Right ventricle myocardium superior (tissue), 1 donor: ENCODE measurements at regions not wholly inside any gene's neighbourhood (a gene's known extent, or its start where the extent isn't known, plus 50 kb on each side); places are given as distances from the start of the nearest gene placed in this dataset.

Experiments
- ATAC-seq: fragments of 200-7000 bp; cut with Tn5 transposase; one replicate; pipeline ENCODE4 v1.9.1; 2020; ENCODE audit warnings: mild to moderate bottlenecking; ENCODE audit not compliant: poor library complexity
- DNase-seq: peaks from one replicate; pipeline ENCODE4 v3.0.0-alpha.2; 2020
- intact Hi-C: fragments of 100-400 bp; cut with DNase I; formaldehyde crosslinking; loops from one replicate; pipeline ENCODE4 v1.11.2; 2022
- donor health status: DM: no; HTN: yes; CAD: no; lungs with severe emphysema.

GRCh38 chr6:147784371-147784770 lies 275.9 kb downstream of the SAMD5 start:
- intact Hi-C loops: no loop called here

GRCh38 chr6:147787417-147787816 lies 278.9 kb downstream of the SAMD5 start:
- no peak for ATAC-seq
- intact Hi-C loops: no loop called here
- no peak for DNase-seq

More at GRCh38 chr6:147784371-147784770, 275.9 kb downstream of the SAMD5 start:
- no peak for ATAC-seq
- DNase-seq: no peak

- intact Hi-C loops: no loop called here
- DNase-seq (no peak), ATAC-seq (no peak)
These were observed 281.0 kb downstream of the SAMD5 start for GRCh38 chr6:147789430-147789947.

GRCh38 chr6:147793871-147794643 lies 285.6 kb downstream of the SAMD5 start:
- ATAC-seq (no peak), DNase-seq (no peak)
- intact Hi-C loops: no loop called here

DNA sequence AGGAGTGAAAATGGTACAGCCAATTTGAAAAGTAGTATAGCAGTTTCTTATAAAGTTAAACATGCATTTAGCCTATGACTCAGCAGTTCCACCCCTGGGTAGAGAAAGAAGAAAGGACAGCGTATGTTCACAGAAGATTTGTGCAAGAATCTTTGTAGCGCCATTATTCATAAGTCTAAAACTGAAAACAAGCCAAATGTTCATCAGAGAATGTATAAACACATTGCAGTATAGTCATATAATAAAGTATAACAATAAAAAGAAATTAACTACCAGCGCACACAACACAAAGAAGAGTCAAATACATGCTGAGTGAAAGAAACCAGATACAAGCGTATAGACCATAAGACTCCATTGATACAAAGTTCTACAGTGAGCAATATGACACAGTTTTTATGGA lies 294.0 kb downstream of the SAMD5 start:
- DNase-seq (no peak), ATAC-seq (no peak)
- intact Hi-C loops: no loop called here

- DNase-seq: no peak
- intact Hi-C loops: no loop called here
- ATAC-seq: no peak
These were observed 296.7 kb downstream of the SAMD5 start for GRCh38 chr6:147805155-147805554.

DNA sequence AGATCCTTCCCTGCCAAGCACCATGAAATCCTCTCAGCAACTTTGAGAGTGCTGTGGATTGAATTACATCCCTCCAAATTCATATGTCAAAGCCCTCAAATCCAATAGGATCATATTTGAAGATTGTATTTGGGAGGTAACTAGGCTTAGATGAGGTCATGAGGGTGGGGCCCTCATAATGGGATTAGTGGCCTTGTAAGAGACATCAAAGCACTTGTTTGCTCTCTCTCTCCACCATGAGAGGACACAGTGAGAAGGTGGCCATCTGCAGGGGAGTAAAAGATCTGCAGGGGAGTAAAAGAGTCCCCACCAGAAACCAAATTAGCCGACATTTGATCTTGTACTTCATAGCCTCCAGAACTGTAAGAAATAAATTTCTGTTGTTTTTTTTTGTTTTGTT lies 298.2 kb downstream of the SAMD5 start:
- intact Hi-C loops: no loop called here
- ATAC-seq (no peak), DNase-seq (no peak)

GRCh38 chr6:147808640-147809039 lies 300.1 kb downstream of the SAMD5 start:
- ATAC-seq: no peak
- intact Hi-C loops: no loop called here

DNA sequence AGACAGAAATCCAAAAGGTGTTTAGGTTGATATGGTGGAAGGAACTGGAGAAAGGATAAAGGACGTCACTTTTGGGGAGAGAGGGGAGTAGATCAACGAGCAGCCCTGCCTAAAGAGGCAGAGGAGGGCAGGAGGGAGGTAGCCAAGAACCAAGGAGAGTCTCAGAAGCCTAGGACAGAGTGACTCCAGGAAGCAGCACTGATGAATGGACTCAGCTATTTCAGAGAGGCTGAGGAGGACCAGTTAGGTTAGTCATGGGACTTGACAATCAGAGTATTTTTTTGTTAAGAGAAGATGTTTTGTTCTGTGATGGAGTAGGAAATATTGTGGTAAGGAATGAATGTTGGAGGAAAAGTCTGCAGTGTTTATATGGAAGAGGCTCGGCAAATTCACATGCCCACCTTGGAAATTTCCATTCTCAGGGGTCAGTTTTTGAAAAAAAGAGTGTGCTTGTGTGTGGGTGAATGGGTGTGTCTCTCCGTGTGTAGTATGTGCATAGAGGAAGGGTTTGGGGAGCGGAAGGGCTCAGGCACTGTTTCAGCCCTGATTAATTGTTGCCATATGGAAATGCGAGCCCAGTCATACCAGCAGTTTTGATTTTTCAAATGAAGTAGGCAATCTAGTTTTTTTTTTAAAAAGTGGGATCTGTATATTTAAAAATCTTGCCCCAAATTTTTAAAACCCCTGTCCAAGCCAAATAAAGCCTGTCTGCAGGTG lies 303.6 kb downstream of the SAMD5 start:
- intact Hi-C loops: no loop called here
- ATAC-seq: no peak

More at GRCh38 chr6:147808640-147809039, 300.1 kb downstream of the SAMD5 start:
- no peak for DNase-seq

DNA sequence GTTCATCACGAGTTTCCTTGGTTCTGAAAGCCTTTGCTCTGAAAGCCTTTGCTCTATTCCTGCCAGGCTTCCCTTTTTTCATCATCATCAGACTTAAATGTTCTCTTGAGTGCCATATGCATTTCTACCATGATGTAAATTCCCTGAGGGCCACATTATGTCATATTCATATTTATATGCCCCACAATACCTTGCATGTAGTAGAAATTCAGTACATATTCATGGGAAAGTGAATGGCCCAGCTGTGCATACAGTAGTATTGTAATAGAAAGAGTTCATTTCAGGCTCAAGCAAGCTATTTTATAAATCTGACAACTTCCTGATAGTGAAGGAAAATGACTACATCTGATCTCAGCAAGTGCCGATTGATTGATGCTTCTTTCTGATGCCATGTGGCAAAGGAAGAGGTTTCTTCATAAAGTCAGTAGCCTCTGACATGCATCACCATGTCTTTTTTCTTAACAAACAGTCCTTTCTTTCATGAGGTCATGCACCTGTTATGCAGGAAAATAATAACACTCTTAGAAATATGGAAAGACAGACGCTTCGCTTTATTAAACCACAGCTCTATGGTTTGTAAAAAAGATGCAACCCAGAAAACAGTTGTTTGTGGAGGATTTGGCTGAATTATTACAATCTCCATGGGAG lies 308.7 kb downstream of the SAMD5 start:
- no peak for DNase-seq
- ATAC-seq: no peak
- intact Hi-C loops: no loop called here

More for the DNA sequence above, 303.6 kb downstream of the SAMD5 start:
- no peak for DNase-seq

DNA sequence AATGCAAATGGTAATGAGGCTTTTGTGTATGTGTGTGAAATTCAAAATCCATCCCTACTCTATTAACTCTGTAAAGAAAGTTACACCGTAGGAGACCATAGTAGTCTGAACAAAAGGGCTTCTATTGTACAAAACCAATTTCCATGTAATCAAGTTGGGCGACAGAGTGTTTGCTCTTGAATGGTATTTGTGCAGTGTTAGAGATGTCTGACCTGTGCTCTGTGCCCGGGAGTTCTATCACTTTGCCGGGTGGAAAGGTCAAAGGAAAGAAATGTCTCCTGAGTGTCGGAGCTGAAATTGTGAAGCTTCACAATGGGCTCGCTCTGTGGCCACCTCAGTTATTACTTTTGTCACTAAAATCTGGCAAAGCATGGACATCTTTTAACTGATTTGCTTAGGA lies 312.0 kb downstream of the SAMD5 start:
- intact Hi-C loops: no loop called here
- no peak for ATAC-seq

DNA sequence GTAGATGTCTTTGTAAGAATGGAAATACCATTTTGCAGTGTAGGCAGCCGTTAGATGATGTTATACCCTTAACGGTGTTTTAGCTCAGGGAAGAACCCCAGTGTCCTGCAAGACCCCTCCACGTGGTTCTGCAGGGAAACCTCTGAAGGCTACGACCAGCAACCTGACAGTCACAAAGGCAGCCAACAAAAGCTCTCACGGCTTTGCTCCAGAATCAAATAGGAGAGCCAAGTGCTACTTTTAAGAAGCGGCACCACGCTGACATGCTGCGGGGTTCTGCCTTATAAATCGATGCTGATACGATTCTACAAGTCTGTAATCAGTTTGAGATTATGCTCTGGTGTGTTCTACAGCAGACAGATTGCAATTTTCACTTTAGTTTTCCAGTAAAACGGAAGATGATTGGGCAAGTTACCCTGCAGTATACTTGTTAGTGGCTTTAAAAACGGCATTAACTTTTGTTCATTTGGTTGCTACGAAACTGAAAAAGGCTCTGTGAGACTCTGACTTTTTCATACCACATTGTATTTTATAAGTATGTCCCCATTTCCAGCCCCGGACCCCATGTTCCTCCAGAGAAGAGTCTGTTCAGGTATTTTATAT lies 312.9 kb downstream of the SAMD5 start:
- ATAC-seq: no peak
- no peak for DNase-seq
- intact Hi-C loops: no loop called here

More for the DNA sequence above, 312.0 kb downstream of the SAMD5 start:
- no peak for DNase-seq

GRCh38 chr6:147823936-147824335 lies 315.4 kb downstream of the SAMD5 start:
- no peak for DNase-seq
- intact Hi-C loops: no loop called here
- ATAC-seq: no peak

- DNase-seq: no peak
- intact Hi-C loops: no loop called here
These were observed 317.4 kb downstream of the SAMD5 start for GRCh38 chr6:147825848-147826247.

GRCh38 chr6:147826698-147827097 lies 318.2 kb downstream of the SAMD5 start:
- intact Hi-C loops: no loop called here
- no peak for ATAC-seq
- no peak for DNase-seq

More at GRCh38 chr6:147825848-147826247, 317.4 kb downstream of the SAMD5 start:
- ATAC-seq: no peak

DNA sequence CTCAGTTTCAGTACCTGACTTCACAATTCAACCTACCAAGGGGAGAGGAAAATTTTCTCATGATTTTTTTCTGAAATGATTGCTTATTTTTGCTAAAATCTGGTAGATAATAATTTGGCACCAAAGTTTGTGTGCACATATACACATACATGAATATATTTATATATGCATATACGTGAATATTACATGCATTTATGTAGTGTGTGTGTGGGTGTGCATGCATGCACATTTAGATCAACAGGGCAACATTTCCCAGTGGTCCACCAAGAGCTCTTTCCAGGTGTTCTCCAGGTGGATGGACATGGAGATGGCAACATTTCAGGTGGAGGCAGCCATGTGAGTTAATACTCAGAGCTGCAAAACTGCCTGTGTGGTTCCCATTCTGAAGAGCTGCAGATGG lies 320.9 kb downstream of the SAMD5 start:
- no peak for DNase-seq
- no peak for ATAC-seq
- intact Hi-C loops: no loop called here

DNA sequence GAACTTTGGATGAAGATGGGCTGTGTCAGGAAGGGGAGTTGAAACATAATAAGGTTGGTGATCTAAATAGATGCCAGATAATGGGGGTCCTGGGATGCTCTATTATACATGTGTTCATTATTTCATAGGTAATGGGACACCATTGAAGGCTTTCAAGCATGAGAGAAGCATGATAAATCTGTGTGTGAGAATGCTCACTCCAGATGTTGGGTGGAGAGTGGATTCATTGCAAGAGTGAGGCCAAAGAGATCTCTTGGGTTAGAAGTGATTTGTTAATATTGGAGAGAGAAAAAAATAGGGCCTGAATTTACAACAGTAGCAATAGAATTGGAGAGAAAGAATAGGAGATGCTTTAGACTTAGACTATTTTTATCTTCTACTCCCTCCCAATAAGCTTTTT lies 321.3 kb downstream of the SAMD5 start:
- ATAC-seq (no peak), DNase-seq (no peak)
- intact Hi-C loops: no loop called here

DNA sequence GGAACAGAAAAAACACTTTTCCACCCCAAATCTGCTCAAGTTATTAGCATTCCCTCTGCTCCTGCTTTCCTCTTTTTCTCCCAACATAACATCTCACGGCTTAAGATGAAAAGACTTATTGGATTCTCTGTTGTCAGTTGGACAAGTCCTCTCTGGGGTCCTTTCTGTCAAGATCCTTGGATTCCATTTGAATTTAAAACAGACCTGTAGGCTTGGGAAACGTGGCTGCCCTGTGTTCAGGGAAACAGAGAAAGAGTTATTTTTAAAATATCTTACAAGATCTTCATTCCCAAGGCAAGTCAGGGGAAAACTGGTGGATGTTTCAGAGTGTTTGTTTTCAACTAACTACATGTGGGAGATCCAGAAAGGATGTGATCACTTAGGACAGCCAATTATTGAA lies 322.9 kb downstream of the SAMD5 start:
- intact Hi-C loops: no loop called here
- DNase-seq (no peak), ATAC-seq (no peak)

DNA sequence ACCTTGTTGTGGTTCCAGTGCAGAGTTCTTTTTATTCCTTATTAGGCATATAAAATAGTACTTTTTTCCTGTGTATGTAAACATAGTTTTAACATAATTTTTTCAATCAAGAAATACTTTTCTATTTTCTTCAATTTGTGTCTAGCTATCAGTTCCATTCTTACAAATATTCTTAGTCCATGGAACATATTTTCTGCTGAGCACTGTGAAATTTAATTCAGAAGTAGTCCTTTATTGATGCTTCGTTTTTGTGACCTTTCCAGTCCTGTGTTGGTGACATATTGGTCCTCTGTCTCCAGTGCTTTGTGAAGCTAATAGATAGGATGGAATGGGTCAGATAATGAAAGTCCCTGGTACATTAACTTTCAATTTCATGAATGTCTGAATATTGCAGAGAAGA lies 325.1 kb downstream of the SAMD5 start:
- intact Hi-C loops: no loop called here
- DNase-seq (no peak), ATAC-seq (no peak)
